Testis (tissue), 2 donors: ENCODE measurements at regions not wholly inside any gene's neighbourhood (a gene's known extent, or its start where the extent isn't known, plus 50 kb on each side); places are given as distances from the start of the nearest gene placed in this dataset.

ENCODE experiments used
- CTCF ChIP-seq, 3 experiments: fragments of 450-650 bp in 2 of 3; fragments of 200-600 bp in 1 of 3; sonication (generic) in 1 of 3; IDR thresholded peaks; one replicate each; pipeline ENCODE4 v1.5.1; 2016 to 2019; ENCODE audit warnings: antibody characterized with exemption in 3 of 3, mild to moderate bottlenecking in 2 of 3, moderate library complexity in 1 of 3
- POLR2A ChIP-seq: fragments of 450-650 bp; IDR thresholded peaks from one replicate; pipeline ENCODE4 v1.6.1; 2017; ENCODE audit warnings: antibody characterized with exemption, mild to moderate bottlenecking, moderate library complexity

GRCh38 chr11:111439901-111440300, 60.8 kb upstream of the POU2AF1 start:
- TF ChIP-seq CTCF (IDR thresholded peaks at IDR 0.05): no peak
- TF ChIP-seq POLR2A: no peak
